Liver (tissue), 8 donors: ENCODE measurements at regions not wholly inside any gene's neighbourhood (a gene's known extent, or its start where the extent isn't known, plus 50 kb on each side); places are given as distances from the start of the nearest gene placed in this dataset.

ENCODE experiments used
- DNase-seq: peaks from one replicate; pipeline ENCODE4 v3.0.0-alpha.2; 2017; ENCODE audit warnings: low spot score
- H3K27ac ChIP-seq, 2 donors: one replicate each; pipeline ENCODE4 v1.7.0; 2013; ENCODE audit warnings: inconsistent platforms in 2 of 2, low read length in 2 of 2, control low read depth in 1 of 2, low read depth in 1 of 2, mild to moderate bottlenecking in 1 of 2
- H3K27me3 ChIP-seq, 4 donors: one replicate each; pipeline versions ENCODE4 v1.6.1 to v1.7.0; 2013; ENCODE audit warnings: low read length in 3 of 4, inconsistent platforms in 1 of 4, mild to moderate bottlenecking in 1 of 4, moderate library complexity in 1 of 4; ENCODE audit not compliant: control insufficient read depth in 4 of 4, insufficient read depth in 4 of 4
- H3K36me3 ChIP-seq, 4 donors: one replicate each; pipeline versions ENCODE4 v1.6.1 to v1.7.0; 2013; ENCODE audit warnings: low read length in 3 of 4, mild to moderate bottlenecking in 3 of 4, low read depth in 1 of 4, moderate library complexity in 1 of 4; ENCODE audit not compliant: control insufficient read depth in 4 of 4, insufficient read depth in 3 of 4
- H3K4me1 ChIP-seq, 4 donors: one replicate each; pipeline versions ENCODE4 v1.6.1 to v1.7.0; 2013; ENCODE audit warnings: low read length in 3 of 4, mild to moderate bottlenecking in 3 of 4, moderate library complexity in 1 of 4; ENCODE audit not compliant: control insufficient read depth in 4 of 4, insufficient read depth in 4 of 4
- H3K4me3 ChIP-seq, 3 donors: one replicate each; pipeline versions ENCODE4 v1.6.1 to v1.7.0; 2013; ENCODE audit warnings: low read length in 3 of 3, control low read depth in 1 of 3, low read depth in 1 of 3, mild to moderate bottlenecking in 1 of 3
- H3K9ac ChIP-seq, 2 donors: one replicate each; pipeline ENCODE4 v1.7.0; 2013; ENCODE audit warnings: low read length in 2 of 2, mild to moderate bottlenecking in 2 of 2, moderate library complexity in 2 of 2, control low read depth in 1 of 2, low read depth in 1 of 2
- H3K9me3 ChIP-seq, 4 donors: one replicate each; pipeline versions ENCODE4 v1.6.1 to v1.7.0; 2013; ENCODE audit warnings: low read length in 3 of 4; ENCODE audit not compliant: control insufficient read depth in 4 of 4
- ATF3 ChIP-seq: IDR thresholded peaks from 2 replicates; pipeline ENCODE4 v1.6.1; 2016; ENCODE audit warnings: antibody characterized with exemption
- CTCF ChIP-seq: fragments of 150-350 bp; IDR thresholded peaks from 2 replicates; pipeline ENCODE4 v1.5.1; 2017; ENCODE audit warnings: improper control_type of control experiment, low read depth, low read length; ENCODE audit not compliant: missing input control
- EGR1 ChIP-seq, 2 donors: IDR thresholded peaks; 2 replicates each; pipeline ENCODE4 v1.6.1; 2016 to 2018; ENCODE audit warnings: antibody characterized with exemption in 2 of 2, low read depth in 2 of 2
- FOXA1 ChIP-seq: IDR thresholded peaks from 2 replicates; pipeline ENCODE4 v1.6.1; 2016; ENCODE audit warnings: antibody characterized with exemption
- FOXA2 ChIP-seq: IDR thresholded peaks from 2 replicates; pipeline ENCODE4 v1.6.1; 2016; ENCODE audit warnings: antibody characterized with exemption
- HNF4A ChIP-seq, 2 donors: conservative IDR thresholded peaks; 2 replicates each; pipeline ENCODE4 v1.6.1; 2016; ENCODE audit warnings: antibody characterized with exemption in 2 of 2, mild to moderate bottlenecking in 2 of 2
- HNF4G ChIP-seq: IDR thresholded peaks from 2 replicates; pipeline ENCODE4 v1.6.1; 2016; ENCODE audit warnings: antibody characterized with exemption
- JUND ChIP-seq, 2 donors: IDR thresholded peaks; 2 replicates each; pipeline ENCODE4 v1.6.1; 2016; ENCODE audit warnings: antibody characterized with exemption in 2 of 2
- MAX ChIP-seq: IDR thresholded peaks from 2 replicates; pipeline ENCODE4 v1.6.1; 2016; ENCODE audit warnings: antibody characterized with exemption
- REST ChIP-seq: IDR thresholded peaks from 2 replicates; pipeline ENCODE4 v1.6.1; 2016; ENCODE audit warnings: antibody characterized with exemption, mild to moderate bottlenecking
- RXRA ChIP-seq, 2 donors: IDR thresholded peaks; 2 replicates each; pipeline ENCODE4 v1.6.1; 2017 to 2018; ENCODE audit warnings: antibody characterized with exemption in 2 of 2, mild to moderate bottlenecking in 1 of 2
- SP1 ChIP-seq: IDR thresholded peaks from 2 replicates; pipeline ENCODE4 v1.6.1; 2018; ENCODE audit warnings: antibody characterized with exemption, mild to moderate bottlenecking
- TAF1 ChIP-seq: conservative IDR thresholded peaks from 2 replicates; pipeline ENCODE4 v1.6.1; 2016; ENCODE audit warnings: antibody characterized with exemption, mild to moderate bottlenecking
- YY1 ChIP-seq: IDR thresholded peaks from 2 replicates; pipeline ENCODE4 v1.6.1; 2016; ENCODE audit warnings: antibody characterized with exemption, mild to moderate bottlenecking
- ZBTB33 ChIP-seq: IDR thresholded peaks from 2 replicates; pipeline ENCODE4 v1.6.1; 2016; ENCODE audit warnings: antibody characterized with exemption
- WGBS: extraction: QIAGEN DNeasy Blood & Tissue Kit; methylation state at CpG from one replicate; pipeline ENCODE4 v1.1.7; 2013; 5-methylcytosine and 5-hydroxymethylcytosine counted together
- donor health status: healthy.
- donor health status: healthy.
- donor health status: healthy.
- donor health status: healthy.
- donor health status: healthy.

- H3K4me3 ChIP-seq: no peak overlapping the region
- H3K27ac ChIP-seq: no peak overlapping the region
- DNase-seq: no peak
- 74% methylated on average over 12 of the region's 12 CpGs for WGBS
- no peaks in the 10 kb centered on the region for H3K9me3 ChIP-seq
- peaks cover 0 to 1% (median 0%) of the 10 kb centered on the region in 4 donors for H3K36me3 ChIP-seq
- no peaks in the 10 kb centered on the region for H3K4me1 ChIP-seq
- peaks cover 0 to 2% (median 0%) of the 10 kb centered on the region in 4 donors for H3K27me3 ChIP-seq
- TF ChIP-seq FOXA1 (no peak), ZBTB33 (no peak), YY1 (no peak), EGR1 (IDR thresholded peaks at IDR 0.05; ENCODE audit: low read depth in 2 of 2) (no peak), CTCF (no peak)
- H3K9ac ChIP-seq: no peak overlapping the region
Observed at GRCh38 chr17:79457889-79458288, 153.0 kb downstream of the RBFOX3 start.

- 76% methylated on average over 17 of the region's 17 CpGs for WGBS
- H3K36me3 ChIP-seq: peaks cover 0 to 1% (median 0%) of the 10 kb centered on the region in 4 donors
- no peak for DNase-seq
- H3K9ac ChIP-seq: no peak overlapping the region
- H3K27ac ChIP-seq: no peak overlapping the region
- H3K27me3 ChIP-seq: peaks cover 0 to 2% (median 0%) of the 10 kb centered on the region in 4 donors
- no peaks in the 10 kb centered on the region for H3K4me1 ChIP-seq
- H3K9me3 ChIP-seq: no peaks in the 10 kb centered on the region
- no peak overlapping the region for H3K4me3 ChIP-seq
- TF ChIP-seq MAX: no peak
Observed at GRCh38 chr17:79457376-79457775, 153.5 kb downstream of the RBFOX3 start.

- no peak for DNase-seq
- Histone ChIP-seq H3K36me3 (peaks cover 0 to 1% (median 0%) of the 10 kb centered on the region in 4 donors), H3K4me1 (no peaks in the 10 kb centered on the region), H3K9me3 (no peaks in the 10 kb centered on the region), H3K9ac (no peak overlapping the region), H3K27me3 (no peaks in the 10 kb centered on the region), H3K4me3 (no peak overlapping the region), H3K27ac (no peak overlapping the region)
- WGBS: 85% methylated on average over 11 of the region's 11 CpGs
- TF ChIP-seq YY1 (no peak), ZBTB33 (no peak), MAX (no peak), FOXA2 (no peak), TAF1 (no peak), CTCF (no peak), HNF4G (no peak), HNF4A (conservative IDR thresholded peaks at IDR 0.05) (no peak), ATF3 (no peak), REST (no peak), EGR1 (IDR thresholded peaks at IDR 0.05; ENCODE audit: low read depth in 2 of 2) (no peak), JUND (IDR thresholded peaks at IDR 0.05) (no peak), SP1 (no peak), RXRA (IDR thresholded peaks at IDR 0.05) (no peak)
Observed at GRCh38 chr17:79455636-79456035, 155.2 kb downstream of the RBFOX3 start.
